Astrocyte of the cerebellum (primary cell): ENCODE measurements at regions not wholly inside any gene's neighbourhood (a gene's known extent, or its start where the extent isn't known, plus 50 kb on each side); places are given as distances from the start of the nearest gene placed in this dataset.

Experiments used
- DNase-seq: peaks from one replicate; pipeline ENCODE4 v3.0.0-alpha.2; 2011; ENCODE audit warnings: low read depth
- H3K4me3 ChIP-seq: 2 replicates; pipeline ENCODE4 v1.5.1; 2011; ENCODE audit warnings: mild to moderate bottlenecking, low read depth, low read length, moderate library complexity
- in situ Hi-C: cut with HindIII; loops from 2 replicates; pipeline ENCODE4 v1.10.0; 2017; ENCODE audit warnings: low sequenced_read_pairs
- TF ChIP-seq, protein P1 (sequence below): IDR thresholded peaks from 2 replicates; pipeline ENCODE4 v1.5.1; 2012; ENCODE audit warnings: low read length, low read depth, moderate library complexity, mild to moderate bottlenecking; ENCODE audit errors: missing control alignments

DNA sequence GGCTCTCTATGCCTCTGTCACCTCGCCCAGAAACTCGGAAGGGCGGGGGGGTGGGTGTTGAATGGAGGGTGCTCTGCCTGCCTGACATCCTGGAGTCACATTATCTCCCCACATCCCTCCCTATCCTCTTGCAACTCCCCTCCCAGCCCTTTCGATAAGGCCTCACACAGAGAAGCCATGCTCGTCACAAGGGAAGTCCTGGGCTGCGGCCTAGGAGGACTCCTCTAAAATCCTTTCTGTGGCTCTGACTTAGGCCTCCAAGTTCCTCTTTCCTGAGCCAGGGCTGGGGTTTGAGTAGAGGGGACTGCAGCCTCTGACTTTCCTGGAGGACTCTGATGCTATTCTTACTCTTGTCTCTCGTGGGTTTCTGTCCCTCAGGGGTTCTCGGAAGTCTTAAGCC is 75.0 kb upstream of the PKDCC start:
- DNase-seq = no peak
- TF ChIP-seq, protein P1, sequence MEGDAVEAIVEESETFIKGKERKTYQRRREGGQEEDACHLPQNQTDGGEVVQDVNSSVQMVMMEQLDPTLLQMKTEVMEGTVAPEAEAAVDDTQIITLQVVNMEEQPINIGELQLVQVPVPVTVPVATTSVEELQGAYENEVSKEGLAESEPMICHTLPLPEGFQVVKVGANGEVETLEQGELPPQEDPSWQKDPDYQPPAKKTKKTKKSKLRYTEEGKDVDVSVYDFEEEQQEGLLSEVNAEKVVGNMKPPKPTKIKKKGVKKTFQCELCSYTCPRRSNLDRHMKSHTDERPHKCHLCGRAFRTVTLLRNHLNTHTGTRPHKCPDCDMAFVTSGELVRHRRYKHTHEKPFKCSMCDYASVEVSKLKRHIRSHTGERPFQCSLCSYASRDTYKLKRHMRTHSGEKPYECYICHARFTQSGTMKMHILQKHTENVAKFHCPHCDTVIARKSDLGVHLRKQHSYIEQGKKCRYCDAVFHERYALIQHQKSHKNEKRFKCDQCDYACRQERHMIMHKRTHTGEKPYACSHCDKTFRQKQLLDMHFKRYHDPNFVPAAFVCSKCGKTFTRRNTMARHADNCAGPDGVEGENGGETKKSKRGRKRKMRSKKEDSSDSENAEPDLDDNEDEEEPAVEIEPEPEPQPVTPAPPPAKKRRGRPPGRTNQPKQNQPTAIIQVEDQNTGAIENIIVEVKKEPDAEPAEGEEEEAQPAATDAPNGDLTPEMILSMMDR = no peak
- H3K4me3 ChIP-seq = no peak overlapping the region
- in situ Hi-C loops = no loop called here

DNA sequence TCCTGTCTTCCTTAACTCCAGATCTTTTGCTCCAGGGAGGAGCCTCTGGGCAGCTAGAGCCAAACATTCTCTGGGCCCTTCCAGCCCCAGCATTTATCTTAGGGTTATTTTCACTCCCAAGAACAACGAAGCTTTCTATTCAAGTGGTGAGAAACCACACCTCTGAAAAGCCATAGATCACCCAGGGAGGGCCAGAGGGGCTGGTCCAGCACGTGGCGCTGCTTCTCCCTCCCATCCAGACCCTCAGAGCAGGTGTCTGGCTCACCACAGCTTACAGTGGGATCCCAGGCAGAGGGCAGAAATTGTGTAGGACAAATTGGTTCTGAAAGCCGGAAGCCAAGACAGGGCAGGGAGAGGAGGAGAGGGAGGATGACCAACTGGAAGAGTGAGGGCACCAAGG is 74.0 kb upstream of the PKDCC start:
- TF ChIP-seq, protein P1 = no peak
- H3K4me3 ChIP-seq = no peak overlapping the region
- in situ Hi-C loops = no loop called here

DNA sequence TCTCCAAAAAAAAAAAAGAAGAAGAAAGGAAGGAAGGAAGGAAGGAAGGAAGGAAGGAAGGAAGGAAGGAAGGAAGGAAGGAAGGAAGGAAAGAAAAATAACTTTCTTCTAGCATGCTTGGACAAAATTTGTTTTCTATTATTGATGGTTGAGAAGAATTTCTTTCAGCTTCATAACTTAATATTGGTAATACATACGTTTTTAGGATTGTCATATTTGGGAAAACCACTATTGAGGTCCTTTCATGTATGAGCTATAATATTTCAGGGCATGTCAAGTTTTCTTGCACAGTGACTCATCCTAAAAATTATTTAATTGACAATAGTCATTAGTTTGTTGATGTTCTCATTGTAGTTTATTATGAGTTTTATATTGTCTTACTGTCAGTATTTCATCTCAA is 66.4 kb upstream of the PKDCC start:
- TF ChIP-seq, protein P1 = no peak
- no peak overlapping the region for H3K4me3 ChIP-seq
- in situ Hi-C loops = no loop called here
- DNase-seq = no peak

More for the DNA sequence above, 74.0 kb upstream of the PKDCC start:
- DNase-seq = no peak

DNA sequence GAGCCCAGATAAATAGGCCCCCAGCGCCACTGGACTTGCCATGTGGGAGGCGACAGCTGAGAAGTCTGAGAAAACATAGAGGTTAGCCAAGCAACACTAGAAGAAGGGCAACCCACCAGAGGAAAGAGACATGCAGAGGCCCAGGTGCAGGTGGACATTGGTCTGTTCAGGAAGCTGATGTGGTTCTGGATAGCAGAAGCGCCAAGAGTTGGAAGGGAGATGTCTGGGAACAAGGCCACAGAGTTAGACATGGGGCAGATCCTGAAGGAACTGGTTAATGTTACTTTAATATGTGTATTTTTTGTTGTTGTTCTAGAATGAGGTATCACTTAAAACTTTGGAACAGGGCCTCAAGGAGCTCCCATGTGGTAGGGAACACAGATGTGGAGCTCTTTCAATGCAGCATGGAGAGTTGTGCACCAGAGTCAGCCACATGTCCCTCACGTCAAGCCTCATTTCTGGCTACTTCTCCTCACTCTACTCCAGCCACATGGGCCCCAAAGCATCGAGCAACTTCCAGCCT is 62.2 kb upstream of the PKDCC start:
- no peak for DNase-seq
- in situ Hi-C loops = loop anchor here (5.0 kb wide), 1 partner anchor 43 kb away; no protein-coding TSS in a partner anchor
- no peak overlapping the region for H3K4me3 ChIP-seq
- TF ChIP-seq, protein P1 = no peak

DNA sequence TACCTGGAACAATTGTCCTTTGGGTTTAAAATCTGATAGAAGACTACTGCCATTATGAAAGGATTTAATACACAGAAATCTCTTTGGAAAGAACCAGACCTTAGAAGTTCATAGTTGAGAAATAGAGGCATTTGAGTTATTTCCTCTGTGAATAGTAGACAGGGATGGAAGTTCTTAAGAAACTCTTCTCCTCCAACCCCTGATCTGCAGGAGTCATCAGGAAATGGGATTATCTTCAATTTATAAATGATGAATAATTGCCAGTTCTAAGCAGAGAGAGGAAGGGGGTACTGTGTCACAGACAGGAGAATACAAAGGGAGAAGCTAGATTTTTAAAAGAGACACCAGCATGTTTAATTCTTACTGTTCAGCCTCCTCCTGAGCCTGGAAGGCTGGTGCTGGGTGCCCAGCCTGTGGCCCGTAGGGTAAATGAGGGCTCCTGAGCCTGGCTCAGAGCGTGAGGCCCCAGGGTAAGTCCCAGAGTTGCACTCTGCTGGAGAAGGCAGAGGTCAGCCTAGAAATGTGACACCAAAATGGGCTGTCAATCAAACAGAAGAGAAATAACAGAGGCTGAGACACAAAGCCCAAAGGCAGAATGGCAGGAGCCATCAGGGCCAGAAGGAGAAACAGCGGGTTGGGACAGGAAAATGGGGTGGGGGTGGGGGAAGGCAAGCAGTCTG is 58.2 kb upstream of the PKDCC start:
- no peak overlapping the region for H3K4me3 ChIP-seq
- in situ Hi-C loops = loop anchor here (5.0 kb wide), 1 partner anchor 47 kb away; no protein-coding TSS in a partner anchor
- TF ChIP-seq, protein P1 = no peak
- DNase-seq = no peak

DNA sequence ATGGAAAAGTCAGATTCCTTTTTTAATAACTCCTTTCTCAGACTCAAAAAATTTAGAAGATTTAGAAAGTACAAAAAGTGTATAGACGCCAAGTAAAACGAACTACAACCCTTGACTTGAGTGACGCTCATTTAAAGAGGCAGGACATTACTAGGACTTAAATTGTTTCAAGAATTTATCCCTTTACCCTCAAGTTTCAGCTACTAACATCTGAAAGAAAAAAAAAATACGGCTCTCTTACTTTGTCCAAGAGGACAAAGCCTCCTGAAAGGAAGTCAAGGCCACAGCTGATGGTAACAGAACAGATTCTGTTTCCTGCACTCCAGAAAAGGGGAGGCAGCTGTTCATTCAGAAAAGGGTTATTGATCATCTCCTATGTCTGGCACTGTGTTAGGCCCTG is 57.6 kb upstream of the PKDCC start:
- DNase-seq = no peak
- TF ChIP-seq, protein P1 = no peak
- in situ Hi-C loops = no loop called here
- no peak overlapping the region for H3K4me3 ChIP-seq
